ENCODE measurements at regions not wholly inside any gene's neighbourhood (a gene's known extent, or its start where the extent isn't known, plus 50 kb on each side); places are given as distances from the start of the nearest gene placed in this dataset.

DNA sequence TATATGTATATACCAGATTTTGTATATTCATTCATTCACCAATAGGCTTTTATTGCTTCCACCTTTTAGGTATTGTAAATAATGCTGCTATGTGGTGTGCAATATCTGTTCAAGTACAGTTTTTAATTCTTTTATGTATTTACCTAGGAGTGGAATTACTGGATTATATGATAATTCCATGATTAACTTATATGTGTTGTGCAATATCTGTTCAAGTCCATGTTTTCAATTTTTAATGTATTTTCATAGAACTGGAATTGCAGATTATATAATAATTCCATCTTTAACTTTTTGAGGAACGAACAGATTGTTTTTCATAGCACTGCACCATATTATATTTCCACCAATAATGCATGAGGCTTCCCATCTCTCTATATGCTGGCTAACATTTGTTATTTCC is 50.6 kb upstream of the L3MBTL4 start:
- no peak for DNase-seq (ENCODE audit: low read depth)

DNA sequence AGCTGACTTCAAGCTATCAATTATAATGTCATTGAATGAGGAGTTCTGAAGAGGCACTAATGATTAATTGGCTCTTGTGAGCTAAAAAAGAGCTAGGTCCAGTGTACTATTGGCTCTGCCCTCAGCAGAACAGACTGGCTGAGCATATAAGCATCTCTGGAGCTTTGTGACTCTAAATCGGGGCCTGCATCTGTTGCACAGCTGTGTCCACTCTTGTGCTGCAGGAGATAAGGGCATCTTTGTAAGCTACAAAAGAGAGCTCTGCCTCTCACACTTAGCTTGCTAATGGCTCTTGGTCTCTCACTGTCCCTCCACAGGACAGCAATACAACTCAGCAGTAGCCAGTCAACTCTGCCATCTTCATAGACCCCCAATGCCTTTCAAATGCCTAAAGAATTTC is 61.5 kb upstream of the L3MBTL4 start:
- no peak for DNase-seq (ENCODE audit: low read depth)

DNA sequence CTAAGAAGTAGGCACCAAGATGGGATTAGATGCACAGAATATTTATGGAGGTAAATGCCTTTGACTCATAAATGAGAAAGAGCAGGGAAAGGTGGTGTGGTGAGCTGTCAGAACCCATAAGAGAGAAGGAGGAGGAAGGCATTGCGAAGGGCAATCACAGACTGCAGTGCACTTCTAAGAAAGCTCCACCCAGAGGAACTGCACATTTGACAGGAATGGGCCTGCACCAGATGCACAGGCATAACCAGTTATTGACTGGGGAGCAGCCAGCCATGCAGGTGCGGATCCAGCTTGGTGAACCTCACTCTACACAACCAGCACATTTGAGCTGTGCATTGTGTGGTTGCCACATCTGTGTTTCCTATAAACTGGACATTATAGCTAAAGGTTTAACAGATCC is 62.2 kb upstream of the L3MBTL4 start:
- DNase-seq (ENCODE audit: low read depth) = no peak

DNA sequence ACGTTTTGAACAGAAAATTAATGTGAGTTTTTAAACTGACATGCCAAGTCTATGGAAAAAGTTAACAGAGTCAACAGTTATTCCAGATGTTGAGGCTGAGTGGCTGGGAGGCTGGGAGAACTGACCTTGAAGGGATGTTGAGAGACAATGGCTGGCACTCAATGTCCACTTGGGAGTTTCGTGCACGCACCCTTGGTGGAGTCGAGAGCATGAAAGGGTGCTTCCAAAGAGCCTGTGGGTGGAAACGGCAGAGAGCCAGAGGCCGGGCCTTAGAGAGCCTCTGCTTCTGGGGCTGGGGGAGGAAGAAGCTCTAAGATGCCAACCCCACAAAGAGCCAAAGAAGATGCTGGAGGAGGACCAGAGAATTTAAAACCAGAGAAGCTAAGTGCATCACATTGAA is 63.4 kb upstream of the L3MBTL4 start:
- DNase-seq (ENCODE audit: low read depth) = no peak

DNA sequence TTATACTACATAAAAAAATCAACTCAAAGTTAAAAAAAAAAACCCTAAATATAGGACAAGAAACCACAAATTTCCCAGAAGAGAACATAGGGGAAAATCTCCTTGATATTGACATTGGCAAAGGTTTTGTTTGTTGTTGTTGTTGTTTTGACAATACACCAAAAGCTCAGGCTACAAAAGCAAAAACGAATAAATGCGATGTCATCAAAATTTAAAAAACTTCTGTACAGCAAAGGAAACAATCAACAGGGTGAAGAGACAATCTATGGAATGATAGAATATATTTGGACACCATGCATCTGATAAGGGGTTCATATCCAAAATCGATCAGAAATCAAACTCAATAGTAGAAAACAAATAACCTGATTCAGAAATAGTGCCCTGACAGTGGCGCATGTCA is 65.0 kb upstream of the L3MBTL4 start:
- no peak for DNase-seq (ENCODE audit: low read depth)

DNA sequence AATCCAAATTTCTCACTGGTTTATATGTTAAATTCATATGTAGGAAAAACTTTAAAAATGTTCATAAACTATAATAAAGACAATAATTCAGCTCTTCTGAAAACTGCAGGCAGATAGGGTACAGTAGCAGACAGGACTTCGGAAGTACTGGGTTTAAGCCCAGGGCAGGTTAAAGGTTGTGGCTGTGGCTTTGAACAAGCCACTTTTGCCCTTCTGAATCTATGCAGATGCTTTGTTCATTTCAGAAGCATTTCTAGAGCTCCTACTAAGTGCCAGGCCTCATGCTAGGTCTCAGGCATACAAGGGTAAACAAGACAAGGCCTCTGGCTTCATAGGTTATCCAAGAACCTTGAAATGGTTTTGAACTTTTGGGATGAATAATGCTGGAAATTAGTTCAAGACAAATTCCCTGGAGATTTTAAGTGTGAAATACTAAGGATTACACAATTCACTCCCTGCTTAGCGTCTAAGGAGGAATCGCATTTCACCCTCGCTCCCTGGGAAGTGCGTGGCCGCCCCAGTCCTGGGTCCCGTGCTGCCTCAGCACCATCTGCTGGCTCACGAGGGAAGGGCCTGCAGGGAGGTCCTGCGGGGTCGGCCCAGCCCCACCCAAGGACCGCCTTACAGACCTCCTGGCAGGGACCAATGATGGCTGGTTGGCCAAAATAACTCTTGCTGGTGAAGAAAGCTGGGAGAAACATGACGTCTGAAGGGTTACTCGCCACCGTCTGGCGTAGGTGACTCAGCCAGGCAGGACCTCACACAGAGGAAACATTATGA is 67.7 kb upstream of the L3MBTL4 start:
- peak; percentile 8 for DNase-seq (ENCODE audit: low read depth)

DNA sequence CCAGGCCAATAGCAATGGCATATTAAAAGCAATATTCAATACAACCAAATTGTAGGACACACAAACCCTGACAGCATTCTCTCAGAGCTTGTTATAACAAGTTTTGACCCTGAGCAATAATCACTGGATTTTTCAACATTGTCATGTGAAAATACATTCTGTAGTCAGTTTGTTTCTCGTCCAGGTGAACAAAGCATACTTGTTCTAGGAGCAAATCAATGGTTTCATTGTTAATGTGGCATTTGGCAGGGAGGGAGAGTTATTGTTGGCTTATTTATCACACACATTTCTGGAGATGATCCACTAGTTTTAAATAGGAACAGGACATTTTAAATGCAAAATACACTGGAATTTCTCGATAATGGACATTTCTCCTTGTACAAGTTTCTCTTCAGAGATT is 69.9 kb upstream of the L3MBTL4 start:
- no peak for DNase-seq (ENCODE audit: low read depth)

DNA sequence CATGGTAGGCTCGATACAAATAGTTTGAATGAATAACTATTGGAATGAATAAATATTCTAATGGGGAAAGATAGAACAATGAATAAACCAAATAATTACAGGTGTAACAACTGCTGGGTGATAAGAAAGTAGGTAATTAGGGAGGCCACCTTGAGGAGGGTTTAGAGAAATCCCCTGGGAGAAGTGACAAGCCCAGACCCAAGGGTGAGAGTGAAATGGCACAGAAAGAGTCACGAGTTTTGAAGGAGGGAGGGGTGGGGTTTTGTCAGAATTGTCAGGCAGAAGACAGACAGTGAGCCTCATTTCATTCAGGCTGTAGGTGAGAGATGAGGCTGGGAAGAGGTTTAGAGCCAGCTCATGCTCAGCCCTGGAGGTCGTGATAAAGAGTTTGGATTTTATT is 71.6 kb upstream of the L3MBTL4 start:
- no peak for DNase-seq (ENCODE audit: low read depth)

DNA sequence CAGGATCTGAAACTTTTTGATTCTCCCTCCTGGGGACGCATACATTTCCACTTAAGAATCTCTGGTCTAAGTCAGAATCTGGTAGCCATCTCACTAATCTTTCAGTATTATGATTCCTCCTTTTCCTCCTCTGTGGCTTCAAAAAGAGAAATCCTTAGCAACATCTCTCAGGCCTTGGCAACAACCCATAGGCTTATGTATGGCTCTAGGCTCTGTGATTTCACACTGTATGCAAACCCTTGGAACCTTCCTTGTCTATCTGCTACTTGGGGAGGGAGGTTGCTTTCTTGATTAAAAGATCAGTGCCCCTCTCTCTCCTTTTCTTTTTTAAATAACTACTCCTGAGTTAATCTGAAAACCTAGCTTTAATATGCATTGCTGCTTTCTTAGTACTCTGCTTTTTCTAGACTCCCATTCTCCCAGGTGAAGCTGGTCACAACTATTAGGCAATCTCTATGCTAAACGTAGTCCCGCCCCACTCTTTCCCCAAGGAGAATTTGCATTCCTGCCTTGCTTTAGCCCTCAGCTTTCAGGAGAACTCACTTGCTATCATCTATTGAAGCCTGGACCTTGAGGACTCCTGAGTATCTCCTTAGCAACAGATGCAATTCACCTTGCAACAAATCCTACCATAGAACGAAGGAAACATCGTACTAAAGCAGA is 72.2 kb upstream of the L3MBTL4 start:
- no peak for DNase-seq (ENCODE audit: low read depth)

DNA sequence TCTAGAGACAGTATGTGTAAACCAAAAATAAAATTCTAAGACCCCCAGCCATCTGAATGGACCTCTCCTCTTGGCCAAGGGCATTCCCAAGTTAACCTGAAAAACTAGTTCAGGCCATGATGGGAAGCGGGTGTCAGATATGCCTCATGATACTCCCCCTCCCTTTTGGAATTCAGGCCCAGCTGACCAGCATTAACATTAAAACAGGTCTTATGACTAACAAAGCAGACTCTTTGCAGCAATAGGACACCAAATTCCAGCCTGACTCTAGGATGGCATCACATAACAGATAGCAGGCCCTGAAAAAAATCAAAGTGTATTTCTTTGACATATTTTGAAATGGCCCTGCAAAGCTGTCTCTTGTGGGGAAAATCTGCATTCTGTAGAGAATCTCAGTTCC is 73.3 kb upstream of the L3MBTL4 start:
- no peak for DNase-seq (ENCODE audit: low read depth)

DNA sequence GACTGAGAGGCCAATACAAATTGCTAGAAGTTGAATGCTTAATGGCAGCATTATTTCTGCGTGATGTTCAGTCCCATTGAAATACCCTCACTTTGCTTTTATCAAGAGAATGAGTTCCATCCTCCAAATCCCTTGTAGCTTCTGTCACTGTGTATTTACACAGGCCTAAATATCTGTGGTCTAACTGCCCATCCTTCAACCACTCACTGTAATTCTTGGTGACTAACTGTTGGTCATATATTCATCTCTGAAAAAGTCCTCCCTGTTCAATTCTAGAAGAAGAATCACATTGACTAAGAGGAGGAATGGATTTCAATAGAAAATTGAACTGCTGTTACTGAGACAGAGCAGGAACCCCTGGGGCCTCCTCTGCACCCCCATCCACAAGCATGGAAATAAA is 74.2 kb upstream of the L3MBTL4 start:
- no peak for DNase-seq (ENCODE audit: low read depth)

DNA sequence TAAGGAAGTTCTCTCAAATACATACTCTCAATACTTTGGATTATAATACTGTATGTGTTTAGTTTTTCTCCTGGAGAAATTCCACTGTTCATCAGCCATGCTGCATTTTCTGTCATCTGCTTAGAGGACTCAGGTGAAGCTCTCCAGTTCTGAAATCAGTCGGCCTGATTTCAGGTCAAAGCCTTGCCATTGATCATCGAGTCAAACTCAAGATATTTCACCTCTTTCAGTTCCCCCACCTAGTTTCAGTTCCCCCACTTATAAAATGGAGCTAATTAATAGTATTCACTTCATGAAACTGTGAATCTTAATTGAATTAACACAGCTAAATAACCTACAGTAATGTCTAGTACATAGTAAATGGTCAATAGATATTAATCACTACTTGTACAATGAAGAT is 75.3 kb upstream of the L3MBTL4 start:
- no peak for DNase-seq (ENCODE audit: low read depth)

DNA sequence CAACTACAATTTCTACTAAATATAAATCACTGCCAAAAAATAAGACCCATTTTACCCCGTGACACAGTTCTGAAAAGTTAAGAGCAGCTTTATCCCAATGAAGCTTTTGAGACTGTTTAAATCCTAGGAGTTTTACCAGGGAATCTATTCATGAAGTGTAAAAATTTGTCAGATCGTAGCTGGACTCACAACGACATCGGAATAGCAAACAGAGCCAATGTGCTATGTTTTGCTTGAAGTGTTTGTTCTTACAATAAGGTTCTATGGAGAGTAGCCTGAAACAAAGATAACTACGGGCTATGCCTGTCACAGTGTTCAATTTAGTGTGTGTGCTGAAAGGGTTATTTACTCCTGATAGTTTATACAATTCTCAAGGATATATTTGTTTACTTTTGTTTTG is 78.5 kb upstream of the L3MBTL4 start:
- no peak for DNase-seq (ENCODE audit: low read depth)

DNA sequence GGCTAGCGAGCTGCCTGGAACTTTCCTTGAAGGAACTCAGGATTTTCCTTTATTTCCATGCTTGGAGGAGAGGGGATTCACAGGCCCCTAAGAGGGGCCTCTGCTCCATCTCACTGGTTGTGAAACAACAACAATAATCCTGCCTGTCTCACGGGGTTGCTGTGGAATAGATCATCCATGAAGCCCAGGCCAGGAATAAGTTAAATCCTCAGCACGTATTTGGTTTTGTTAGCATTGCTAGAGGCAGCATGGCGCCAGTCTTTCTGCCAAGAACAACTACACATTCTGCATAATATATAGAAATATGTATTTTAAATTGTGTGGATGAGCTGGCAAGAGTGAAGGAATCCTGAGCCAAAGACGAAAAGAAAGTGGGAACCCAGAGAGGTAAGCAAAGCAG is 80.8 kb upstream of the L3MBTL4 start:
- no peak for DNase-seq (ENCODE audit: low read depth)

DNA sequence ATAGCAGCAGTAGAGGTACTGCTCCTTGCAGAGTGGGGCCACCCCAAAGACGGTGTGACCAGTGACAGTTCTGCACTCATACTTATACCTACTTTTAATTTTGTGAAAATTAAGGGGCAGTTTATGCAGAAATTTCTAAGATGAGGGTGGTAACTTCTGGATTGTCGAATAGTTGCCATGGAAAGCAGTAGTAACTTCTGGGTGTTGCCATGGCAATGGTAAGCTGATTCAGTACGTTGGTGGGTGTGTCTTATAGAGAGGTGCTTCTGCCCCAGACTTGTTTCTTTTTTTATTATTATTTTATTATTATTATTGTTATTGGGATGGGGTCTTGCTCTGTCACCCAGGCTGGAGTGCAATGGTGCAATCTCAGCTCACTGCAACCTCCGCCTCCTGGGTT is 82.8 kb upstream of the L3MBTL4 start:
- no peak for DNase-seq (ENCODE audit: low read depth)

DNA sequence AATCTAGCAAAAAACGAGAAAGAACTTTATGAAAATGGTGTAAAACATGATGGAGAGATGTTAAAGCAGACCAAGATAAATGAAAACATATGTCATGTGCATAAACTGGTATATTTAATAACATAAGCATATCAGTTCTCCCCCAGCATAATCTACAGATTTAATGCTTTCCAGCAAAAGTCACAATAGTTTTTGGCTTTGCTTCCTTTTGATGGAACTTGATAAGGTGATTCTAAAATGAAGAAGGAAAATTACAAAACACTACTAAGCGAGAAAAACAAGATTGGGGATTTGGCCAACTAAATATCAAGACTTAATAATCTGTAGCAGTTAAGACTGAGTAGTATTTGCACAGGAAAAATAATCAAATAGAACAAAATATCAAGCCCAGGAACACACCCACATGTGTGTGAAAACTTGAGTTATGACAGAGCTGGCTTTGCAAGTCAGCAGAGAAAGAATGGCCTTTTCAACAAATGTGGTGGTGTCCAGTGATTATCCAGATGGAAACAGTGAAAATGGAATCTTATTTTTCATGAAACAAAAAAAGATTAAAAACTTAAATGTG is 83.7 kb upstream of the L3MBTL4 start:
- no peak for DNase-seq (ENCODE audit: low read depth)

DNA sequence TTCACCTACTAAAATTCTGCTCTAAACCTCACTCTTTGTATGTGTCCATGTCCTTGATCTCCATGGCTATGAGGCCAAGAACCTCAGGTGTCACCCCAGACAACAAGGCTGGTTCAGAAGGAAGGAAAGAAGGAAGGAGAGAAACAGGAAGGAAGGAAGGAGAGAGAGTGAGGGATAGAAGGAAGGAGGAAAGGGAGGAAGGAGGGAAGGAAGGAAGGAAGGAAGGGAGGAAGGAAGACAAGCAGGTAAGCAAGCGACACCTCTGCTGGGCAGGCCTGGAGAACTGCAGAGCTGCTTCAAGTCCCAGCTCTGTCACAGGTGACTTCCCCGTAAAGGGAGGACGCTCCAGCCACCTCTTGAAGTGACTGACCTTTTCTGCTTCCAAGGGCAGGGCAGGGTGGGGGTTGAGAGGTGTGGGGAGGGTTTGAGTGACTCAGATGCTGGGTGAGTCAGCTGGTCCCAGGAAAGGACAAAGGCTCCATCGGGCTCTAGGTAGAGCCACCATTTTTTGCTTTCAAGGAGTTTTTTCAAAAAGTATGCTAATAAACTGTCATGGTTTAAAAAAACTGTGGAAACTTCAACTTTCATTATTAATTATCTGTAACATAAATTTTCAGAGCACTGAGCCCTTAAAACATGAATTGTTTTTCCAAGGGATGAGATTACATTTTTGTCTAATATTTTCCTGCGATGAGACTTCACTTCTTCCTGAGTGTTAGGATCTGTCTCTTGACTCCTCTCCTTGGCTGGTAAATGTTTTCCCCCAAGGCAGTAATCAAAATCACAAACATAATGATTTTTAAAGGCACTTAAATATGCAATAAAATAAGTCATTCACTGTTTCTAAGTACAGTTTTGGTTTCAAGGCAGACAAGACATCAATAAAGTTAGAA is 90.1 kb upstream of the L3MBTL4 start:
- DNase-seq (ENCODE audit: low read depth) = no peak

DNA sequence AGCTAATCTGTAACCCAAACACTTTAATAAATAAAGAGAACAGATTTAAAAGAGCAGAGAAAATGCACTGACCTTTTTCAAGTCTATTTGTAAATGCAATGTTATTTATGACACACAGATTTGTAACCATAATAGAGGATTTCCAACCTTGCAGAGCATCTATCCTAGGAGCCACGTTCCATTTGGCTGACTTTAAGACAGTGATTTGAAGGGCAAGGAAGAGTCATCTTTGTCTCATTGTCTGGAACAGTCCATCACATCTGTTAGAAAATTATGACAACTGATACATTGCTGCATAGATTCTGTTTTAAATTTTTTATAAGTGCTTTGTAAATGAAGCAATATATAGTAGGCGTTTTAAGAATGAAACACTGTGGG is 90.8 kb upstream of the L3MBTL4 start:
- no peak for DNase-seq (ENCODE audit: low read depth)

DNA sequence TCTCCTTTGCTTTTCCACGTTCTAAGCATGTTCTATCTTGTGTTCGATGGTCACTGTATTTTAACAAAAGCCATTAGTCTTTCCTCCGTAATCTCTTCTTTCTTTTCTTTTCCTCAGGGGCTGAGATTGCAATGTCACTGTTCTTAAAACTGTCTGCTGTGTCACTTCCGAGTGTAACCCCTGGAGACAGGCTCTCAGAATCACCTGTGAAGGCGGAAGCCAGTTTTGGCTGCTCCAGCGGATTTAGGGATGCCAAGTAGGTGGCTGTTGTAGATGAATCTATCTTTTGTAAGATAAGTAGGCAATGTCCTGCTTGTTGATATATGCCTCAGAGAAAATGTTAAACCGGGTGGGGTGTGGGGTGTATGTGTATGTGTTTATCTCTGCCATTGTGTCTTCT is 94.7 kb upstream of the L3MBTL4 start:
- no peak for DNase-seq (ENCODE audit: low read depth)

DNA sequence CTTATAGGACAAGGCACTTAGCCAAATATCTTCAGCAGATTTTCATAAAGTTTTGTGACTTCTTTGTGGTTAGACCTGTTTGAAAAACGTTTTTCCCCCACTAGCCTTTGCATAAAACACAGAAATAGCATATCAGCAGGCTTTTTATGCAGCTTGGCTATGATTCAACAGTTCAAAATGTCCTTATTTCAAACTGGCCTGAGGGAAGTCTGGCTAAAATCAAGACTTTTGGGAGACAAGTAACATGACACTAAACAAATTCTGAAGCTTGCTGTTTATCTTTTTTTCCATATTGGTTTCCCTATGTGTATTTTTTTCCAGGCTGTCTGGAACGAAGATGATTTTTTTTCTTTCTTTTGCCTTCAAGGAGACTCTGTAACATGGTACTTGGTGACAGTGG is 95.1 kb upstream of the L3MBTL4 start:
- DNase-seq (ENCODE audit: low read depth) = no peak

DNA sequence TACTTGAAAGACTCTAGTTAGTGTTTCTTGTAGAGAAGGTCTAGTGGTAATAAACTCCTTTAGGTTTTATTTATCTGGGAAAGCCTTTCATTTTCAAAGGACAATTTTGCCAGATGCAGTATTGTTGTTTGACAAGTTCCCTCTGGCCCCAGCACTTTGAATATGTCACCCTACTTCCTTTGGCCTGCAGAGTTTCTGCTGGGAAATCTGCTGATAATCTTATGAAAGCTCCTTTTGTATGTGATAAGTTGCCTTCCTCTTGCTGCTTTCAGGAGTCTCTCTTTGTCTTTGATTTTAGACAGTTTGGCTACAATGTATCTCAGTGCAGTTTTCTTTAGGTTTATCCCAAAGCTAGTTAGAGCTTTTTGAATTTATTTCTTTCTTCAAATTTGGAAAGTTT is 106.2 kb upstream of the L3MBTL4 start:
- DNase-seq (ENCODE audit: low read depth) = no peak

DNA sequence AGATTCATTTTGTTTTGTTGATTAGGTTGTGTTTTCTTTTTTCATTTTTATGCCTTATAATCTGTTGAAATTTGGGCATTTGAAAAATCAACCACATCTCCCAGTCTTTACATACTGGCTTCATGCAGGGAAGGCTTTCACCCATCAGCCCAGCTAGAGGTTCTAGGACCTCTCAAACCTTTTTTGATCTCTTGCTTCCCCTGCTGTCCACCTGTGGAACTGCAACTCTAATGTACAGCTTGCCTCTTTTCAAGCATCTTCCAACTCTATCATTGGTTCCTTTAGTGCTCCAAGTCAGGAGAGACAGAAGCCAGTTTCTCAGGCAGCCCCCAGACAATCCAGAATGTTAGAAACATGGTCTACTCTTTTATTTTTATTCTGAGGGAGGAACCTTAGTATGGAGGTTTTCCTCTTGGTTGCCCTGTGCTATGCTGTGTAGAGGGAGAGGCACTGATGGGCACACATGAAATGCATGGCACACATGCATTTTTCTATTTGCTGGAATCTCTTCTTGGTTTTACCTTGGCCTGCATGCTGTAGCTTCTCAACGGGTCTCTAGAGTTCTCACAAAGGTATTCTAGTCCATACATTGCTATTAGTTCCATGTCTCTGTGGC is 107.2 kb upstream of the L3MBTL4 start:
- no peak for DNase-seq (ENCODE audit: low read depth)
